ENCODE measurements at regions not wholly inside any gene's neighbourhood (a gene's known extent, or its start where the extent isn't known, plus 50 kb on each side); places are given as distances from the start of the nearest gene placed in this dataset.

GRCh38 chr4:59834943-59835342 is 1365.2 kb upstream of the ADGRL3 start:
- TF ChIP-seq CTCF (conservative IDR thresholded peaks at IDR 0.05 in 1 of 2, IDR thresholded peaks at IDR 0.05 in 1 of 2; ENCODE audit: extremely low read depth in 1 of 2, insufficient read depth in 1 of 2, low read depth in 1 of 2, low read length in 2 of 2) (no peak), EZH2 (IDR thresholded peaks at IDR 0.05; ENCODE audit: borderline replicate concordance, low read length) (no peak)

All from mammary epithelial cell (primary cell).